Fibroblast of lung (primary cell): ENCODE measurements at regions not wholly inside any gene's neighbourhood (a gene's known extent, or its start where the extent isn't known, plus 50 kb on each side); places are given as distances from the start of the nearest gene placed in this dataset.

Source experiments
- DNase-seq, 2 donors: peaks; one replicate each; pipeline versions ENCODE4 v3.0.0 to v3.0.0-alpha.2; 2010; ENCODE audit warnings: low read depth in 2 of 2
- H2AFZ ChIP-seq: 2 replicates; pipeline ENCODE4 v1.5.1; 2012; ENCODE audit warnings: low read length, control low read depth, inconsistent platforms
- H3K27ac ChIP-seq: 2 replicates; pipeline ENCODE4 v1.5.1; 2011; ENCODE audit warnings: low read length, control low read depth; ENCODE audit not compliant: insufficient read depth
- H3K27me3 ChIP-seq: 2 replicates; pipeline ENCODE4 v1.5.1; 2011; ENCODE audit warnings: mild to moderate bottlenecking, low read length; ENCODE audit not compliant: control insufficient read depth, insufficient read depth
- H3K36me3 ChIP-seq: 2 replicates; pipeline ENCODE4 v1.5.1; 2011; ENCODE audit warnings: low read length; ENCODE audit not compliant: control insufficient read depth, insufficient read depth
- H3K4me1 ChIP-seq: 2 replicates; pipeline ENCODE4 v1.5.1; 2011; ENCODE audit warnings: low read length; ENCODE audit not compliant: control insufficient read depth, insufficient read depth; ENCODE audit errors: extremely low read depth
- H3K4me2 ChIP-seq: 2 replicates; pipeline ENCODE4 v1.5.1; 2011; ENCODE audit warnings: low read length, control low read depth; ENCODE audit not compliant: insufficient read depth; ENCODE audit errors: extremely low read depth
- H3K4me3 ChIP-seq, 4 experiments: fragments of 200-600 bp in 1 of 4; sonication (generic) in 1 of 4; replicated peaks in 1 of 4; 2 replicates each; pipeline ENCODE4 v1.5.1; 2011 to 2016; ENCODE audit warnings: low read length in 4 of 4, low read depth in 3 of 4, mild to moderate bottlenecking in 3 of 4, control low read depth in 2 of 4, inconsistent platforms in 1 of 4, mixed read lengths in 1 of 4; ENCODE audit not compliant: insufficient read depth in 1 of 4; ENCODE audit errors: control extremely low read depth in 1 of 4
- H3K79me2 ChIP-seq: 2 replicates; pipeline ENCODE4 v1.5.1; 2012; ENCODE audit warnings: mild to moderate bottlenecking, low read length, inconsistent platforms; ENCODE audit not compliant: control insufficient read depth, insufficient read depth
- H3K9ac ChIP-seq: 2 replicates; pipeline ENCODE4 v1.5.1; 2011; ENCODE audit warnings: mild to moderate bottlenecking, low read length, control low read depth; ENCODE audit not compliant: insufficient read depth
- H3K9me3 ChIP-seq: 2 replicates; pipeline ENCODE4 v1.5.1; 2012; ENCODE audit warnings: low read depth, low read length; ENCODE audit not compliant: control insufficient read depth, insufficient read depth
- H4K20me1 ChIP-seq: 2 replicates; pipeline ENCODE4 v1.5.1; 2011; ENCODE audit warnings: low read length; ENCODE audit not compliant: control insufficient read depth, insufficient read depth; ENCODE audit errors: extremely low read depth
- EZH2 ChIP-seq: IDR thresholded peaks from 2 replicates; pipeline ENCODE4 v1.5.1; 2012; ENCODE audit warnings: low read length, control low read depth, mild to moderate bottlenecking; ENCODE audit errors: missing control alignments
- TF ChIP-seq, protein P1 (sequence below), 2 donors: IDR thresholded peaks in 1 of 2; conservative IDR thresholded peaks in 1 of 2; 1 replicate in 1 of 2; 2 replicates in 1 of 2; pipeline ENCODE4 v1.5.1; 2011 to 2012; ENCODE audit warnings: low read length in 2 of 2, control low read depth in 1 of 2, inconsistent platforms in 1 of 2, low read depth in 1 of 2, mild to moderate bottlenecking in 1 of 2

DNA sequence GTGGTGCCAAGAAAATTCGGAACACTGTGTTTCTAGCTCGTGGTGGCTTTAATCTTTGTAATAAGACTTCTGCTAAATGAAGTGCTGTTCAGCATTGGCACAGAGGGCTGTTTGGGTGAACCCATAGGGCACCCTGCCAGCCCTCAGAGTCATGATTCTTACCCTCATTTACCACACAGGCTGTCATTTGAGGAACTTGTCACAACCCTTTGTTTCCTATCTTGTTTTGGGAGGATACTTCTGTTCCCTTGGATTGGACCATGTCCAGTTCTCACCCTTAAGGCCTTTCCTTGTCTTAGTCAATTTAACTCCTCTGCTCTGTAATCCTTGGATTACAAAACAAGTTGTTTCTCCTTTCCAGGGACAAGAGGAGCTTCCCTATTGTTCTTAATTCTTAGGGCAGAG lies 225.7 kb downstream of the MTX2 start:
- Histone ChIP-seq H3K9ac (no peak overlapping the region), H3K27ac (no peak overlapping the region), H4K20me1 (no peaks in the 10 kb centered on the region), H3K79me2 (no peaks in the 10 kb centered on the region), H3K27me3 (peaks cover 6% of the 10 kb centered on the region), H3K4me3 (no peak overlapping the region), H3K36me3 (no peaks in the 10 kb centered on the region), H3K9me3 (no peaks in the 10 kb centered on the region), H3K4me2 (no peak overlapping the region), H2AFZ (no peak overlapping the region), H3K4me1 (no peaks in the 10 kb centered on the region)
- DNase-seq = peak in 1 of 2 donors; percentile 3
- no peak for TF ChIP-seq EZH2
- TF ChIP-seq, protein P1, sequence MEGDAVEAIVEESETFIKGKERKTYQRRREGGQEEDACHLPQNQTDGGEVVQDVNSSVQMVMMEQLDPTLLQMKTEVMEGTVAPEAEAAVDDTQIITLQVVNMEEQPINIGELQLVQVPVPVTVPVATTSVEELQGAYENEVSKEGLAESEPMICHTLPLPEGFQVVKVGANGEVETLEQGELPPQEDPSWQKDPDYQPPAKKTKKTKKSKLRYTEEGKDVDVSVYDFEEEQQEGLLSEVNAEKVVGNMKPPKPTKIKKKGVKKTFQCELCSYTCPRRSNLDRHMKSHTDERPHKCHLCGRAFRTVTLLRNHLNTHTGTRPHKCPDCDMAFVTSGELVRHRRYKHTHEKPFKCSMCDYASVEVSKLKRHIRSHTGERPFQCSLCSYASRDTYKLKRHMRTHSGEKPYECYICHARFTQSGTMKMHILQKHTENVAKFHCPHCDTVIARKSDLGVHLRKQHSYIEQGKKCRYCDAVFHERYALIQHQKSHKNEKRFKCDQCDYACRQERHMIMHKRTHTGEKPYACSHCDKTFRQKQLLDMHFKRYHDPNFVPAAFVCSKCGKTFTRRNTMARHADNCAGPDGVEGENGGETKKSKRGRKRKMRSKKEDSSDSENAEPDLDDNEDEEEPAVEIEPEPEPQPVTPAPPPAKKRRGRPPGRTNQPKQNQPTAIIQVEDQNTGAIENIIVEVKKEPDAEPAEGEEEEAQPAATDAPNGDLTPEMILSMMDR (conservative IDR thresholded peaks at IDR 0.05 in 1 of 2, IDR thresholded peaks at IDR 0.05 in 1 of 2; ENCODE audit: low read depth in 1 of 2, low read length in 2 of 2) = no peak

DNA sequence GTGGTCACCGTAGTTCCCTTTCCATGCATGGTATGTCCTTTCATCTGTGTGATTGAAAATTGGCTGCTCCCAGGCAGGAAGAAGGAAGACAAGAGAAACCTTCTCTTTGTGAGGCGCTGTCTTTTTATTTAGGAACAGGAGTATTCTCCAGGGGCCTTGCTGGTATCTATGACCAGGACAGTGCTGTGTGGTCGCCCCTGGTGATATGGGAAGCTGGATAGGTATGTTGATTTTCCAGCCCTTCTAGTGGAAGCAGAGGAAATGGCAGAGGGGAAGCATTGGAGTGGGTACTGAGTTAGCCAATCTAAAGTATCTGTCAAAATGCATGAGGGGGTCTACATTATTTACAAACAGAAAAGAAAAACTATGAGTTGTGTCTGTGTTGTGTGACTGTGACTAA lies 226.6 kb downstream of the MTX2 start:
- Histone ChIP-seq H3K9me3 (no peaks in the 10 kb centered on the region), H2AFZ (no peak overlapping the region)

DNA sequence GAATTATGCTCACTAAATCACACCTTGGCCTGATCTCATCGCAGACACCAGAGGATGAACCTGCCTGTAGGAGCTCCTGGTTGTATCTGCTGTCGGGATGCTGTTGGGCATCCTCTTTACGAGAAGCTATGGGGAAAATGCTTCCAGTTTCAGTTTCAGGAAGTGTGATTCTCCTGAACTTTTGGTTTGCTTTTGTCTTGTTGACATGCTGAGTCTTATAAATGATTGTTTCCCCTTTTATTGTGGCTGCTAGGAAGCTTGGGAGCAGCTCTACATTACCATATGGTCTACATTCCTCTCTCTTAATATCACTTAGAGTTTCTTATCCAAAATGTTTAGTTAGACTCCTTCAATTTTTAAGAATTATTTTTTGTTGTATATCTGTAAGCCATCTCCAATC lies 227.5 kb downstream of the MTX2 start:
- no peaks in the 10 kb centered on the region for H3K9me3 ChIP-seq
- no peaks in the 10 kb centered on the region for H3K4me1 ChIP-seq
- no peak overlapping the region for H3K27ac ChIP-seq
- peaks cover 6% of the 10 kb centered on the region for H3K27me3 ChIP-seq
- H3K79me2 ChIP-seq = no peaks in the 10 kb centered on the region
- H3K4me2 ChIP-seq = no peak overlapping the region
- H4K20me1 ChIP-seq = no peaks in the 10 kb centered on the region
- no peak overlapping the region for H2AFZ ChIP-seq
- peak in 1 of 2 donors; percentile 19 for DNase-seq
- no peak overlapping the region for H3K4me3 ChIP-seq
- no peaks in the 10 kb centered on the region for H3K36me3 ChIP-seq
- no peak overlapping the region for H3K9ac ChIP-seq
- TF ChIP-seq EZH2 = no peak
- TF ChIP-seq, protein P1 (conservative IDR thresholded peaks at IDR 0.05 in 1 of 2, IDR thresholded peaks at IDR 0.05 in 1 of 2; ENCODE audit: low read depth in 1 of 2, low read length in 2 of 2) = no peak

More for the DNA sequence above, 226.6 kb downstream of the MTX2 start:
- Histone ChIP-seq H3K4me2 (no peak overlapping the region), H3K27ac (no peak overlapping the region), H3K36me3 (no peaks in the 10 kb centered on the region), H3K27me3 (peaks cover 6% of the 10 kb centered on the region), H3K4me1 (no peaks in the 10 kb centered on the region), H3K4me3 (no peak overlapping the region), H3K79me2 (no peaks in the 10 kb centered on the region), H3K9ac (no peak overlapping the region), H4K20me1 (no peaks in the 10 kb centered on the region)
- no peak for TF ChIP-seq EZH2
- TF ChIP-seq, protein P1 (conservative IDR thresholded peaks at IDR 0.05 in 1 of 2, IDR thresholded peaks at IDR 0.05 in 1 of 2; ENCODE audit: low read depth in 1 of 2, low read length in 2 of 2) = no peak
- DNase-seq = no peak
